ENCODE measurements at regions not wholly inside any gene's neighbourhood (a gene's known extent, or its start where the extent isn't known, plus 50 kb on each side); places are given as distances from the start of the nearest gene placed in this dataset.

DNA sequence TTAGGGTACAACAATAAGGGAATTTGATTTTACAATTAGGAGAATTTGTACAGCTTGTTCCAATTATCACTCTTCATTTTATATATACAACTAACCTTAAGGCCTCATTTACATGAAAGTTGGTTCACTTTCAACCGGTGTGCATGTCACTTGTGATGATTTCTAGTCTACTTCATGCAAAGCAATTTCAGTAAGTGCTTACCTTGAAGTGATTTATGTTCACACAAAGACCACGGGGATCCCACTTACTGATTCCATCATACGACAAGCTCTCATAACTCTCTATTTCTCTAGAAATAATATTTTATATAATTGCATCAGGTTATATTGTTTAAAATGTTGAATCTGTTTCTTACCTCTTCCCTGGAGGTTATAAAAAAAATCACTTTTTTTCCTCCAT, 100.3 kb upstream of the CHODL start:
- 71 to 74% methylated on average over 3 of the region's 3 CpGs for WGBS, 2 donors
- intact Hi-C loops (cut with DNase I; ENCODE audit: low total_unique reads) = no loop called here
- DNase-seq (ENCODE audit: low spot score in 2 of 2) = no peak
- H3K4me3 ChIP-seq (ENCODE audit: low read depth, poor library complexity, severe bottlenecking) = no peak overlapping the region
- TF ChIP-seq POLR2A (IDR thresholded peaks at IDR 0.05) = no peak
- TF ChIP-seq, protein P1, sequence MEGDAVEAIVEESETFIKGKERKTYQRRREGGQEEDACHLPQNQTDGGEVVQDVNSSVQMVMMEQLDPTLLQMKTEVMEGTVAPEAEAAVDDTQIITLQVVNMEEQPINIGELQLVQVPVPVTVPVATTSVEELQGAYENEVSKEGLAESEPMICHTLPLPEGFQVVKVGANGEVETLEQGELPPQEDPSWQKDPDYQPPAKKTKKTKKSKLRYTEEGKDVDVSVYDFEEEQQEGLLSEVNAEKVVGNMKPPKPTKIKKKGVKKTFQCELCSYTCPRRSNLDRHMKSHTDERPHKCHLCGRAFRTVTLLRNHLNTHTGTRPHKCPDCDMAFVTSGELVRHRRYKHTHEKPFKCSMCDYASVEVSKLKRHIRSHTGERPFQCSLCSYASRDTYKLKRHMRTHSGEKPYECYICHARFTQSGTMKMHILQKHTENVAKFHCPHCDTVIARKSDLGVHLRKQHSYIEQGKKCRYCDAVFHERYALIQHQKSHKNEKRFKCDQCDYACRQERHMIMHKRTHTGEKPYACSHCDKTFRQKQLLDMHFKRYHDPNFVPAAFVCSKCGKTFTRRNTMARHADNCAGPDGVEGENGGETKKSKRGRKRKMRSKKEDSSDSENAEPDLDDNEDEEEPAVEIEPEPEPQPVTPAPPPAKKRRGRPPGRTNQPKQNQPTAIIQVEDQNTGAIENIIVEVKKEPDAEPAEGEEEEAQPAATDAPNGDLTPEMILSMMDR (IDR thresholded peaks at IDR 0.05) = no peak

DNA sequence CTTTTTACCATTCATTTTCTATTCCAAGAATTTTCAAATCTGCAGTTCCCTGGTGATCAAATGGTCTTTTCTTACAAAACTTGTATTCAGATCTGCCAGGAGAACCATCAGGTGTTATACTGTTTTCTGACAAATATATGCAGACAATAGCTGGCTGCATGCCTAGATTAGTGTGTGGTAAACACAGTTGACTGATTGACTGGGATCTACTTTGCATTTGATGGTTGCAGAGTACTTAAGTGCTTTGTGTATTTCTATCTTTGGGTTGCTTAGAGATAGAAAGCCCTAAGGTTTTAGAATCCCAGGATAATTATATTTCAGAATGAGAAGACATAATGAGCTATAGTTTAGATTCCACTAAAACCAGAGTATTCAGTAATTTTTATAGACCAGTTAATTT, 102.0 kb upstream of the CHODL start:
- no peak for DNase-seq (ENCODE audit: low spot score in 2 of 2)
- TF ChIP-seq, protein P1 (IDR thresholded peaks at IDR 0.05) = no peak
- TF ChIP-seq POLR2A (IDR thresholded peaks at IDR 0.05) = no peak
- intact Hi-C loops (cut with DNase I; ENCODE audit: low total_unique reads) = no loop called here
- no peak overlapping the region for H3K4me3 ChIP-seq (ENCODE audit: low read depth, poor library complexity, severe bottlenecking)

DNA sequence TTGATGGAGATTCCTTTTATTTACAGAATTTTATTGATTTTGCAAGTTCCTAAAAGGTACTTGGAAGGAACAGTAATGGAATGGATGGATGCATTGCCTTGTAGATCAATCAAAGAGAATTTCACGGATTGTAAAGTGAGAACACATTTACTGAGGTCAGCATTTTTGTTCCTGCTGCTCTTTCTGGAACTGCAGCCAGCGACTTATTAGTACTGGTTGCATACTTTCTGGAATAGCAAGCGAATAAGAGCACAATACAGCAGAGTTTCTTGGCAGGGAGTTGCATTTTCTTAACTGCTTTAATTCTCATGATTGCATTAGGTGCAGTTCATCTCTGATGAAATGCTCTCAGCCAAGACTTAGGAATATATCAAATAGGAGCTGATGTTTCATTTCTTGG, 106.1 kb upstream of the CHODL start:
- WGBS, 2 donors = 26% methylated on average over 3 of the region's 3 CpGs
- TF ChIP-seq POLR2A (IDR thresholded peaks at IDR 0.05) = no peak
- TF ChIP-seq, protein P1 (IDR thresholded peaks at IDR 0.05) = no peak
- DNase-seq (ENCODE audit: low spot score in 2 of 2) = no peak
- intact Hi-C loops (cut with DNase I; ENCODE audit: low total_unique reads) = no loop called here
- no peak overlapping the region for H3K4me3 ChIP-seq (ENCODE audit: low read depth, poor library complexity, severe bottlenecking)

DNA sequence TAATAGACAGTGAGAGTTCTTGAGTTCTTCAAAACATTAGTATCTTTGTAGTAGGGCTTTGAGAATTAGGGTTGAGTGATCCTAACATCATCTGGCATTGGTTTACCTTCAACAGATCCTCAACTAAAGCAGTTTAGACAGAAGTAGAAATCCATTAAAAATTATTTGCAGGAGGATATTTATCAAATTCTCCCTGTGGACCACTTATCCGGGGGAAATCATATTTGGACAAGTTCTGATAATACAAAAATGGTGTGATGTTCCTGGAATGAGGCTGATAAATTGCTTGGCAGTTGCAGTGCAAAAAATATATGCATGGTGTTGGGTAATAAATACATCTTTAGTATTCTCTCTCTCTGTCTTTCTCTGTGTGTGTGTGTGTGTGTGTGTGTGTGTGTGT, 115.1 kb upstream of the CHODL start:
- H3K4me3 ChIP-seq (ENCODE audit: low read depth, poor library complexity, severe bottlenecking) = no peak overlapping the region
- WGBS, 2 donors = 70 to 71% methylated on average over 1 of the region's 1 CpG
- no peak for TF ChIP-seq POLR2A (IDR thresholded peaks at IDR 0.05)
- TF ChIP-seq, protein P1 (IDR thresholded peaks at IDR 0.05) = no peak
- no peak for DNase-seq (ENCODE audit: low spot score in 2 of 2)
- intact Hi-C loops (cut with DNase I; ENCODE audit: low total_unique reads) = no loop called here

DNA sequence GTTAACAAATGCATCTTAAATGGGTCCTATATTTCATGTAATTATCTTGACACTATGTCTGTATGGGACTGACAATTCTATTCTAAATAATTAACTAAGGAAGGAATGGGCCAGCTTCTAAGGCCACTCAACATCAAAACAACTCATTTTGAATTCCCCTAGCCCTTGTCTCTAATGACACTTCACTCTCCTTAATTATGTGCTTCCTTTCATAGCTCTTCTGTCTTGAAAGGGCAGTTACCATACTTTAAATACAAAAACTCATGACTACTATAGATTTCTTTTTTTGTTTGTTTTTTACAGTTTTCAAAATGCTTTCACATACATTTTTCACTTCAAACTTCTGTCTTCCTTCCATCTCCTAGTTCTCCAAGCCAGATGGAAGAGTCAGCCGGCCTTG, 126.1 kb upstream of the CHODL start:
- intact Hi-C loops (cut with DNase I; ENCODE audit: low total_unique reads) = no loop called here
- TF ChIP-seq, protein P1 (IDR thresholded peaks at IDR 0.05) = no peak
- no peak for TF ChIP-seq POLR2A (IDR thresholded peaks at IDR 0.05)
- 52 to 72% methylated on average over 1 of the region's 1 CpG for WGBS, 2 donors
- H3K4me3 ChIP-seq (ENCODE audit: low read depth, poor library complexity, severe bottlenecking) = no peak overlapping the region
- no peak for DNase-seq (ENCODE audit: low spot score in 2 of 2)

DNA sequence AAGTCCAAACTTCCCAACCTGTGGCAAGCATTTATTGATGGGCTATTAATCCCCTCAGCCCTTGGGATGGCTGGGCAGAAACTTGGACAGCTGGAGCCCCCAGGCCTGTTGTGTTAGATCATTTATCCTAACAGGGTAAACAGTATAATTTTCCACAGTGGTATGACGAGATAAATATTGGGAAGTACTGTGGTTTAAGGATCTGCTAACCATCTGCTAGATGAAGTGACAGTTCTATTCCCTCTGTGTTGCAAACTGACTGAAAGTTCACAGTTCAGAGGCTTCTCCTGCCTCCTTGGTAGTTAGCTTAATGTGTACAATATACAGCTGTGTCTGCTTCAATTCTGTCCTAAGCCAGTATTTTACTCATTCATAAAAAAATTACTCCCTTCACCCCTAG, 127.5 kb upstream of the CHODL start:
- TF ChIP-seq POLR2A (IDR thresholded peaks at IDR 0.05) = no peak
- TF ChIP-seq, protein P1 (IDR thresholded peaks at IDR 0.05) = no peak
- intact Hi-C loops (cut with DNase I; ENCODE audit: low total_unique reads) = no loop called here
- WGBS, 2 donors = 83 to 87% methylated on average over 1 of the region's 1 CpG
- DNase-seq (ENCODE audit: low spot score in 2 of 2) = no peak
- H3K4me3 ChIP-seq (ENCODE audit: low read depth, poor library complexity, severe bottlenecking) = no peak overlapping the region

All from lower leg skin (tissue), 4 donors.